ENCODE measurements at regions not wholly inside any gene's neighbourhood (a gene's known extent, or its start where the extent isn't known, plus 50 kb on each side); places are given as distances from the start of the nearest gene placed in this dataset.
A peak's percentile ranks its signal among the peaks of the same experiment; 100 is the strongest.

GRCh38 chr2:74735009-74735408 is 81.0 kb downstream of the SEMA4F start:
- DNase-seq (ENCODE audit: low read depth) = peak; percentile 37

GRCh38 chr2:74735564-74735963 is 81.5 kb downstream of the SEMA4F start:
- peak; percentile 46 for DNase-seq (ENCODE audit: low read depth)

- DNase-seq (ENCODE audit: low read depth) = no peak
These were observed 82.5 kb downstream of the SEMA4F start for GRCh38 chr2:74736589-74736988.

- DNase-seq (ENCODE audit: low read depth) = no peak
These were observed 84.5 kb downstream of the SEMA4F start for GRCh38 chr2:74738586-74738985.

- DNase-seq (ENCODE audit: low read depth) = peak; percentile 28
These were observed 85.1 kb downstream of the SEMA4F start for GRCh38 chr2:74739129-74739528.

- DNase-seq (ENCODE audit: low read depth) = no peak
These were observed 85.7 kb downstream of the SEMA4F start for GRCh38 chr2:74739733-74740241.

- no peak for DNase-seq (ENCODE audit: low read depth)
These were observed 86.3 kb downstream of the SEMA4F start for GRCh38 chr2:74740395-74740740.

- peak; percentile 97 for DNase-seq (ENCODE audit: low read depth)
These were observed 86.8 kb downstream of the SEMA4F start for GRCh38 chr2:74740741-74741431.

- DNase-seq (ENCODE audit: low read depth) = no peak
These were observed 87.6 kb downstream of the SEMA4F start for GRCh38 chr2:74741629-74742028.

GRCh38 chr2:74742471-74742870 is 88.4 kb downstream of the SEMA4F start:
- no peak for DNase-seq (ENCODE audit: low read depth)

- DNase-seq (ENCODE audit: low read depth) = no peak
These were observed 89.0 kb downstream of the SEMA4F start for GRCh38 chr2:74743039-74743438.

GRCh38 chr2:74743778-74744177 is 89.7 kb downstream of the SEMA4F start:
- DNase-seq (ENCODE audit: low read depth) = no peak

GRCh38 chr2:74744731-74745515 is 89.0 kb upstream of the HK2 start:
- no peak for DNase-seq (ENCODE audit: low read depth)

GRCh38 chr2:74745766-74746165 is 88.2 kb upstream of the HK2 start:
- DNase-seq (ENCODE audit: low read depth) = no peak

GRCh38 chr2:74746480-74746879 is 87.4 kb upstream of the HK2 start:
- no peak for DNase-seq (ENCODE audit: low read depth)

GRCh38 chr2:74747411-74748080 is 86.4 kb upstream of the HK2 start:
- no peak for DNase-seq (ENCODE audit: low read depth)

- DNase-seq (ENCODE audit: low read depth) = no peak
These were observed 85.3 kb upstream of the HK2 start for GRCh38 chr2:74748665-74749064.

GRCh38 chr2:74749432-74749831 is 84.5 kb upstream of the HK2 start:
- no peak for DNase-seq (ENCODE audit: low read depth)

GRCh38 chr2:74751981-74752851 is 81.7 kb upstream of the HK2 start:
- DNase-seq (ENCODE audit: low read depth) = no peak

- peak; percentile 68 for DNase-seq (ENCODE audit: low read depth)
These were observed 78.5 kb upstream of the HK2 start for GRCh38 chr2:74755386-74755785.

GRCh38 chr2:74756356-74756890 is 77.5 kb upstream of the HK2 start:
- DNase-seq (ENCODE audit: low read depth) = no peak

Data from M059J (cell line).